ENCODE measurements at regions not wholly inside any gene's neighbourhood (a gene's known extent, or its start where the extent isn't known, plus 50 kb on each side); places are given as distances from the start of the nearest gene placed in this dataset.

DNA sequence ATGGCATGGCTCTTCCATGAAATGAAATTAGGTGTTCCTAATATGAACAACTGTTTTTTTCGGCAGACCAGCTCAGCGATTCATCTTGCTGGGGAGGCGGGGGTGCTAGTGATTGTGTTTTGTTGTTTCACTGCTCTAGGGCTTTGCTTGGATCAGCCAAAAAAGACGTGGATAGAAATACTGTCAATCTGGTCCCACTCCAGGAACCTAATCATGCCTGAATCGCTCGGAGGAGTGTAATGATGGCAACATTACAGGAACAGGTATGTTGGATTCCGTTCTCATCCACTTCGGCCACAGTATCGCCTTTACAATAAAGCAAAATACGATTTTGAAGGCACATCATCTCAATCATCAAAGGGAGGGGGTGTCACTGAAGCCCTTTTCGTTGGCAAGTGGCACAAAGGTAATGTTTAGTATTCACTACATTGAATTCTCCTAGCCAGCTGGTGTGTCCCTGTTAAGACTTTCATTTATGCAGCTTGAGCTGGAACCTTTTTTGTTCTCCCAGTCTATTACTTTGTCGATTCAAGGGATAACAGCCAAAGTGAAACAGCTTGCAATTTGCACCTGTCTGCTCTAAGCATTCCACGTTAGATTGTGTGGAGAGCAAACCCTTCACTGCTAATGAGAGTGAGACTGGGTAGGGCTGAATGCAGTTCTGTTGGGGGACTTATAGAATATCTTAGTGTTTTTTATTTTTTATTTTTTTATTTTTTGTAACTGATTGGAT is 477.7 kb downstream of the TFAP2A start:
- in situ Hi-C loops (cut with HindIII; ENCODE audit: low pct_unique_long_range_greater_than_20kb, low sequenced_read_pairs): no loop called here
- no peak for DNase-seq (ENCODE audit: low read depth)

- no peak for DNase-seq (ENCODE audit: low read depth)
- in situ Hi-C loops (cut with HindIII; ENCODE audit: low pct_unique_long_range_greater_than_20kb, low sequenced_read_pairs): no loop called here
Measured at GRCh38 chr6:9936551-9936950, 478.3 kb downstream of the TFAP2A start.

- no peak for DNase-seq (ENCODE audit: low read depth)
- in situ Hi-C loops (cut with HindIII; ENCODE audit: low pct_unique_long_range_greater_than_20kb, low sequenced_read_pairs): no loop called here
Measured at GRCh38 chr6:9933677-9934076, 481.2 kb downstream of the TFAP2A start.

DNA sequence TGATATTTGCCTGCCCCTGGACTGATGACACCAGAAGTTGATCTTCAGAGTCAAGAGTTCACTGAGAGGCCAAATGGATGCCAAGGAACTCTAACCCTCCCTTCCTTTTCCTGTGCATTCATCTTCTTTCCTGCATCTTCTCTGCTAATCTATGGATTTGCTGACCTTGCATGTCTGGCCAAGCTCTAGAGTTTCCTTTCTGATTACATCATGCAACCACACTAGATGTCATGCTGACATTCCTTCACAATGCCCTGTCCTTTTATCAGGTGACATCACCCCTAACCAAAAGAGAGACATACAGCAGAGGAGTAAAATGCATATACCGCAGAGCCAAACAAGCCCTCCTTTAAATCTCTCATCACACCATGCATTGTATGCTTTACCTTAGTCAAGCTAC is 487.6 kb downstream of the TFAP2A start:
- in situ Hi-C loops (cut with HindIII; ENCODE audit: low pct_unique_long_range_greater_than_20kb, low sequenced_read_pairs): no loop called here
- DNase-seq (ENCODE audit: low read depth): peak; percentile 10

DNA sequence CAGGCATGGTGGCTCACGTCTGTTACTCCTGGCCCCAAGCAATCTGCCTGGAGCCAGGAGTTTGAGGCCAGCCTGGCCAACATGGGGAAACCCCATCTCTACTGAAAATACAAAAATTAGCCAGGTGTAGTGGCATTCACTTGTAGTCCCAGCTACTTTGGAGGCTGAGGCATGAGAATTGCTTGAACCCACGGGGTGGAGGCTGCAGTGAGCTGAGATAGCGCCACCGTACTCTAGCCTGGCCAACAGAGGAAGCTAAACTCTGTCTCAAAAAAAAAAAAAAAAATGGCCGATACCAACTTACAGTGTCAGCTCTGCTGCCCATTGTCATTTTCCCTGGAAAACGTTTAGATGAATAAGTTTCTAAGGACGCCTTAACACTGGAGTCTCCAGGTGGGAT is 489.9 kb downstream of the TFAP2A start:
- in situ Hi-C loops (cut with HindIII; ENCODE audit: low pct_unique_long_range_greater_than_20kb, low sequenced_read_pairs): no loop called here

GRCh38 chr6:9921366-9921765 is 493.5 kb downstream of the TFAP2A start:
- in situ Hi-C loops (cut with HindIII; ENCODE audit: low pct_unique_long_range_greater_than_20kb, low sequenced_read_pairs): no loop called here
- no peak for DNase-seq (ENCODE audit: low read depth)

More for the DNA sequence above, 489.9 kb downstream of the TFAP2A start:
- no peak for DNase-seq (ENCODE audit: low read depth)

DNA sequence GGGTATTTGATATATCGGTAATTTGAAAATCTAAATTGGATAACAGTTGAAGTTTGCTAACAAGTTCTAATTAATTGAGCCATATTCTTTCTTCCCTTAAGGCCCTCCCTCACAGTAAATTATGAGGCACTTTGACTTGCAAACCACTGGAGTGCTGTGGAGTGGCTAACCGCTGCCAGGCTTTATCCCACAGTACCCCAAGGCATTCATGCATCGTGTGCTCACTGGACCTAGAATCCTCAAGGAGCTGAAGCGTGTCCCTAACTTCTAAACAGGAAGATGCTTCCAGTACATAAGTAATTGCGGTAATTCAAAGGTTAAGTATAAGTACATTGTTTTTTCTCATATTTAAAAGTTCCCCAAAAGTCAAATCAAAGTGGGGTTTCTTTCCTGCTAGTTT is 499.9 kb downstream of the TFAP2A start:
- no peak for DNase-seq (ENCODE audit: low read depth)
- in situ Hi-C loops (cut with HindIII; ENCODE audit: low pct_unique_long_range_greater_than_20kb, low sequenced_read_pairs): no loop called here

GRCh38 chr6:9901376-9901775 is 513.5 kb downstream of the TFAP2A start:
- in situ Hi-C loops (cut with HindIII; ENCODE audit: low pct_unique_long_range_greater_than_20kb, low sequenced_read_pairs): no loop called here
- no peak for DNase-seq (ENCODE audit: low read depth)

- in situ Hi-C loops (cut with HindIII; ENCODE audit: low pct_unique_long_range_greater_than_20kb, low sequenced_read_pairs): no loop called here
- no peak for DNase-seq (ENCODE audit: low read depth)
Measured at GRCh38 chr6:9896806-9897205, 518.1 kb downstream of the TFAP2A start.

- in situ Hi-C loops (cut with HindIII; ENCODE audit: low pct_unique_long_range_greater_than_20kb, low sequenced_read_pairs): no loop called here
Measured at GRCh38 chr6:9890893-9891292, 524.0 kb downstream of the TFAP2A start.

GRCh38 chr6:9890469-9890868 is 524.4 kb downstream of the TFAP2A start:
- in situ Hi-C loops (cut with HindIII; ENCODE audit: low pct_unique_long_range_greater_than_20kb, low sequenced_read_pairs): no loop called here
- no peak for DNase-seq (ENCODE audit: low read depth)

More at GRCh38 chr6:9890893-9891292, 524.0 kb downstream of the TFAP2A start:
- no peak for DNase-seq (ENCODE audit: low read depth)

DNA sequence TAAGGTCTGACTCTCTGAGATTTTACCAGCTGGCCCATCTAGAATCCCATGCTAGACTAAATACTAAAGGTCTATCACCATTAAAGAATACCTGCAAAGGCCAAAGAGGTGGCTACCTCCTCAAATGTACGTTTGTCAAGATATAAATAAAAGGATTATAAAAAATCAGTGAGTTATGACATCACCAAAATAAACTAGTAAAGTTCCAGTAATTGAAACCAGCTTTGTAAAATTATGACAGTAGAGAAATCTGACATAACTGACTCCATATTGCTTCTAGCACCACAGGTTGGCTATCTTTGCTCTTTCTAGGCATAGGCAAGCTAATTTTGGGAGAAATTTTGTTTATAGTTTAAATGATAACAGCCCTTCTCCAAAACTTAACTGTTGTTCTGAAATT is 536.3 kb downstream of the TFAP2A start:
- in situ Hi-C loops (cut with HindIII; ENCODE audit: low pct_unique_long_range_greater_than_20kb, low sequenced_read_pairs): no loop called here
- no peak for DNase-seq (ENCODE audit: low read depth)

- in situ Hi-C loops (cut with HindIII; ENCODE audit: low pct_unique_long_range_greater_than_20kb, low sequenced_read_pairs): no loop called here
- DNase-seq (ENCODE audit: low read depth): no peak
Measured at GRCh38 chr6:9875605-9876353, 539.1 kb downstream of the TFAP2A start.

- DNase-seq (ENCODE audit: low read depth): peak; percentile 5
- in situ Hi-C loops (cut with HindIII; ENCODE audit: low pct_unique_long_range_greater_than_20kb, low sequenced_read_pairs): no loop called here
Measured at GRCh38 chr6:9862603-9863167, 552.2 kb downstream of the TFAP2A start.

DNA sequence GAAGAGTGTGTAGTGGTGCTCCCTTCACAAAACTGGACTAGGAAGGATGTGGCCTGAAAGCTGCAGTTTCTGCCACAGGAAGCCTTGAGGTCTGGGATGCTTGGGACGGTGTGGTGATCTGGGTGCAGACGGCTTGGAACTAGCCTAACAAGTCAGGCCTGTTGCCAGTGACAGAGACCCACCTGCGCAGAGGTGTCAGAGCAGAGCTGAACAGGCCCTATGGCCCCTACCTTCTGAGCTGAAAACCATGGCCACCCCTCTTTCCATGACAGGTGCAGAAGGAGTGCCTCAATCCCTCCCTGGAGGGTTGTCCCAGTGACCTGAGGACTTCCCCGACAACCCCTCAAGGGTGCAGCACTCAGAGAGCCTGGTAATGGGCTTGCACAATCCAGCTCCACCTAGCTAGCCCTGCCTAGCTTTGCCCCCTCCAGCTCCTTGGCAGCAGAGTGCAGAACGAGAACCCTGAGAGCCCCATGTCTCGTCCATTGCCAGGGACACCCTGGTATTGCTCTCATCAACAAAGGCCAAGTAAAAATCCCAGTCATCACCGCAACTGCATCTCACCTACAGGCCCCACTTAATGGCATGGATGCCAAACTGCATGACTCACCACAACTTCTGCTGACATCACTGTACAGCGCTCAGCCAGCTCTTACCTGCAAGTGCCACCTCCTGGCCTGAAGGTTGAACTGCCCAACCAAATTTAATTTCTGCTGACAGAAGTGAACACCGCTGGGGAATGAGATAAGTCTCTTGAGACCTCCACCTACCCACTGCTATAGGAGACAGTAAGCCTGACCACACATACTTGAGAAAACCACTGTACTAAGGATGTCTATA is 563.1 kb downstream of the TFAP2A start:
- DNase-seq (ENCODE audit: low read depth): peak; percentile 71
- in situ Hi-C loops (cut with HindIII; ENCODE audit: low pct_unique_long_range_greater_than_20kb, low sequenced_read_pairs): no loop called here

GRCh38 chr6:9851006-9851405 is 563.9 kb downstream of the TFAP2A start:
- DNase-seq (ENCODE audit: low read depth): no peak
- in situ Hi-C loops (cut with HindIII; ENCODE audit: low pct_unique_long_range_greater_than_20kb, low sequenced_read_pairs): no loop called here

GRCh38 chr6:9848094-9848493 is 566.8 kb downstream of the TFAP2A start:
- DNase-seq (ENCODE audit: low read depth): no peak
- in situ Hi-C loops (cut with HindIII; ENCODE audit: low pct_unique_long_range_greater_than_20kb, low sequenced_read_pairs): no loop called here

DNA sequence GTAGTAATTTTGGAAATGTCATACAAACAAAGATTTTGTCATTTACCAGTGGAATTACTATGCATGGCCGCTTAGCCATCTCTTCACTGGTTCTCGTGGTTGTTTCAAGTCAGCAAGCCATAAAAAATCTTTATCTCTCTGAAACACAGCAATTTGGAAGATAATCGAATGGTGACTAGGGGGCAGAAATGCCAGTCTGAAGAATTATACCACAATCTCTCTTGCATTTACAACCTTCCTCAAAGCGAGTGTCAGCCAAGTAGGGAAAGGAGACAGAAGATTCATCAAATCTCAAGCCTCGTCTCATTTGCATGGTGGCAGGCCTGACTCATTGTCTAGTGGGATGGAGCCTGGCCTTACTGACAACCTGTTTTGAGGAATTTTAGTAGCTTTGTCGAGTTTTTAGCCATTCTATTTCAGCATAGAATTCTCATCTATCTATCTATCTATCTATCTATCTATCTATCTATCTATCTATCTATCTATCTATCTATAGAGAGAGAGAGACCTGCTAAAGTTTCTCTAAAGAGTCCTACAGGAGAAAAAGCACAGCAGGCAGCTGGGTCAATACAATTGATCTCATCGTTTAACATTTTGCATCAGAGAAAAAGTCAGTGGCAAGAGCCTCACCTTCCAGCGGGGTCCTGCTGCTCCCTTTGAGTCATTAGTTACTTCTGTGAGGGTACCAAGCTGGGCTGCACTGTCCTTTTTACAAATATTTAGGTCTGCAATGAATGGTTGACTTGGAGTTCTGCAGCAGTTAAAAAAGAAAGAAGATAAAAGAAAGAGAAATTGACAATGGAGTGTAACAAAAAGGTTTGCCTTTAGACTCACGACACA is 572.8 kb downstream of the TFAP2A start:
- no peak for DNase-seq (ENCODE audit: low read depth)
- in situ Hi-C loops (cut with HindIII; ENCODE audit: low pct_unique_long_range_greater_than_20kb, low sequenced_read_pairs): no loop called here
